ENCODE measurements at regions not wholly inside any gene's neighbourhood (a gene's known extent, or its start where the extent isn't known, plus 50 kb on each side); places are given as distances from the start of the nearest gene placed in this dataset.
"Not testable (repeated sequence)": the region's sequence is repeated elsewhere in the genome, so short reads cannot be mapped to it uniquely, and the experiment has no call there.

DNA sequence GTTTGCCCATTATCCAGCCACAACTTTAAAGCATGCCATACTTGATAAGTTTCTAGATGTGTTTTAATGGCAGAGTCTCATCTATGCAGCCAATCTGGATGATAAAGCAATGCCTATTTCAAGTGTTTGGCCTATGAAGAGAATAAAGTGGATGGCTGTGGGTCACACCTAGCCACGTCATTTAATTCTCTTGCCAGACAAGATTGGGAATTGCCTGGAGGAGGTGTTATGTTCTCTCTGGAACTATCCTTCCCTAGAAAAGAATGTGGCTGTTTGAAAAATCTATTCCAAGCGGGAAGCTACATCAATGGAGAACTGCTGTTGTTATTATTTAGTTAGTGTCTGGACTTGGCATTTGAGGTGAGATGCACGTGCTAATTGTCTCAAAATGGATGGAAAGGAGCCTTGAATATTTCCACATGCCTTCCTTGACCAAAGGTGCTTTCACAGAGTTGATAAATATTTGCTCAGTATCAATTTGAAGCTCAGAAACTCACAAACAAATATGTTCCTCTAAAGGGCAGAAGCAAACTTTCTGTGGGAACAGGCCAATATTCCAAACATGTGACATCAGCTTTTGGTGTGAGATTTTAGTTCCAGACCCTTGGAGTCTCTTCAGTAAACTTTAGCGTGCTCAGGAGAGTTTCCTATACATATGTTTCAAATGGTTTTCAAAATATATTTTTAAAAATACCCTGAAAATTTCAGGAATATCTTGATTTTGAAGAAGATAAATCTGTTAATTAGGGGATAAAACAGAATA is 510.6 kb upstream of the SGO1 start:
- DNase-seq, result no peak

DNA sequence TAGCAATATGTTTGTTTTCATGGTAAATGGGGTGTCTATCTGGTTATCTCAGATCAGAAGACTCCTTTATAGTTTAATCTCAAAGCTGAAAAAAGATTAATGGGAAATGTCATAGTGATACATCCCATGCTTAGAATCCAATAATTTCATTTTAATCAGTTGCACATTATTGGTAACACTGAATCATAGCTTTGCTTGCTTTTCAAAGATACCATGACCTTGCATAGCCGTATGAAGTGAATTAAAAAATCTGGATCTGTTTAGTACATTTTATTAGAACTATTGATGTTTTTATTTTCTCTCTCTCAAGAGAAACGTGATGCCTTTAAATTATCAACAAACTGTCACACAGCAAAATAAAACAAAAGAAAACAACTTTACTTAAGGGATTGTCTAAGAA is 506.7 kb upstream of the SGO1 start:
- no peak for DNase-seq

DNA sequence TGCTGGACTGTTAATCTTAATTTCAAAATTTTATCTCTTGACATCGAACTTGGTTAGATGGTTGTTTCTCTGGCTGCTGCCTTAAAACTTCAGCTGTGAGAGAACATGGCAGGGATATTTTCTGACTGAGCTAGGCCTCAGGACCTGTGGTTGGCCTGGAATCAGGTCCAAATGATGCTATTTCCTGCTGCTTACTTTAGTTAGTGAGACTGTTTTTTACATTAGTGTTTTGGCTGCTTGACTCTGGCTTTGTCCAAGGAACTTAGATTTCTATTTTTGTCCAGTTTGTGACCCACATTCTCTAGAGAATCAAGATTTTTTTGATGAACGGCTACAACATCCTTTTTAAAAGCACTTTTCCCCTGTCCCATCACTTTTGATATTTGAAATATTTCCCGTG is 497.9 kb upstream of the SGO1 start:
- DNase-seq, result no peak

DNA sequence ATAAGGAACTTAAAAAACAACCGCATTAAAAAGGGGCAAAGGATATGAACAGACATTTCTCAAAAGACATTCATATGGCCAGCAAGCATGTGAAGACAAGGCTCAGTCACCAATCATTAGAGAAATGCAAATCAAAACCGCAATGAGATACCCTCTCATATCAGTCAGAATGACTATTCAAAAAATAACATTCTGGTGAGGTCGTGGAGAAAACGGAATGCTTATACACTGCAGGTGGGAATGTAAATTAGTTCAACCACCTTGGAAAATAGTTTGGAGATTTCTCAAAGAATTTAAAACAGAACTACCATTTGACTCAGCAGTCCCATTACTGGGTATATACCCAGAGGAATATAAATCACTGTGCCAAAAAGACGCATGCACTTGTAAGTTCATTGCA is 496.6 kb upstream of the SGO1 start:
- no peak for DNase-seq

DNA sequence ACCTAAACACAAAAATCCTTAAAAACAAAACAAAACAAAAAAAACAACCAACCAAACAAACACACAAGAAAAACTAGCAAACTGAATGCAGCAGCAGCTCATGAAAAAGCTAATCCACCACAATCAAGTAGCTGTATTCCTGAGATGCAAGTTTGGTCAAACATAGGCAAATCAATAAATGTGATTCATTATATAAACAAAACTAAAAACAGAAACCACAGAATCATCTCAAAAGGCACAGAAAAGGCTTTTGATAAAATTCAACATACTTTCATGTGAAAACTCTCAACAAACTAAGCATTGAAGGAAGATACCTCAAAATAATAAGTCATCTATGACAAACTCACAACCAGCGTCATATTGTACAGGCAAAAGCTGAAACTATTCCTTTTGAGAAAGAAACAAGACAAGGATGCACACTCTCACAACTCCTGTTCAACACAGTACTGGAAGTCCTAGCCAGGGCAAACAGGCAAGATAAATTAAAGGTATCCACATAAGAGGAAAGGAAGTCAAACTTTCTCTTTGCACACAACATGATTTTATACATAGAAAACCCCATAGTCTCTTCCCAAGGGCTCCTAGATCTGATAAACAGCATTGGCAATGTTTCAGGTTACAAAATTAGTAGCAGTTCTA is 495.1 kb upstream of the SGO1 start:
- DNase-seq, result no peak

DNA sequence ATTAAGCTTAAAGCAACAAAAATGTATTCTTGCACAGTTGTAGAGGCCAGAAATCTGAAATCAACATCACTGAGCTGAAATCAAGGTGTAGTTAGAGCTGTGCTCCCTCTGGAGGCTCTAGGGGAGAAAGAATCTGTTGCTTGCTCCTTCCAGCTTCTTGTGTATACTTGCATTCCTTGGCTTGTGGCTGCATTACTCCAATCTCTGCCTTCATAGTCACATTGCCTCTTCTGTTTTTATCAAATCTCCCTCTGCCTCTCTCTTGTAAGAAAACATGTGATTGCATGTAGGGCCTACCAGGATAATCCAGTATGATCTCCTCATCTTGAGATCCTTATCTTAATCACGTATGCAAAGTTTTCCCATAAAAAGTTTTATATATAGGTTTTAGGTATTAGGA is 487.9 kb upstream of the SGO1 start:
- no peak for DNase-seq

DNA sequence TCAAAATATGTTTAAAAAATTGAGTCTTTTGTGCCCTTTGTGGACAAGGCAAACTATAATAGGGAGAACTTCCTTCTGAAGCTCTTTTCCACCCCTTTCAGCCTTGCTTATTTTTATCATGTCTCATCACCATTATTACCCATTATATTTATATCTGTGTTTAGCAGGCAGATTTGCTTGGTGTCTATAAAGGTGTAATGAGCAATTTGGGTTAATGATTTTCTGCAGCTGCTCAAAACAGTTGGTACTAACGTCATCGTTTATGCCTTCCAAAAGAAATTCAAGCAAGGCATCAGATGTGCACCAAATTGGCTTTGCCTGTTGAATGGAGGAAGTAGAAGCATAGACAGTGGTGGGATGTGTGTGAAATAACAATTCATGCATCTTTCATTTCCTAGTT is 483.7 kb upstream of the SGO1 start:
- no peak for DNase-seq

DNA sequence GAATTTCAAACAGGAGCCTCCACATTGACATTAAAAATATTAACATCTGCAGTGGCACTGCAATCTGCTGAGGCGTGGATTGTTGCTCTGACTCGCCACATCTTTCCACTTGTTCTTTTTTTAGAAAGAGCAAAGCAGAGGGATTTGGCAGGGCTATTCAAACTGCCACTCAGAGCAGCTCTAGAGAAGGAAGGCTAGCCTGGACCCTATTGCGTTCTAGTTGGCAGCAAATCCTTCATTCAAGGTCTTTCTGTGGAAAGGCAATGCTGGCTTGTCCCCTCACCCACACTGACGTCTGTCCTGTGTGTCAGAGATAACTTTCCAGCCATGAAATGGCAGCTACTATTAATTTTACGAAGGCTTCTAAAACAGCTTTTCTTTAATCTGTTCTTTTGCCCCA is 483.2 kb upstream of the SGO1 start:
- DNase-seq, result no peak

DNA sequence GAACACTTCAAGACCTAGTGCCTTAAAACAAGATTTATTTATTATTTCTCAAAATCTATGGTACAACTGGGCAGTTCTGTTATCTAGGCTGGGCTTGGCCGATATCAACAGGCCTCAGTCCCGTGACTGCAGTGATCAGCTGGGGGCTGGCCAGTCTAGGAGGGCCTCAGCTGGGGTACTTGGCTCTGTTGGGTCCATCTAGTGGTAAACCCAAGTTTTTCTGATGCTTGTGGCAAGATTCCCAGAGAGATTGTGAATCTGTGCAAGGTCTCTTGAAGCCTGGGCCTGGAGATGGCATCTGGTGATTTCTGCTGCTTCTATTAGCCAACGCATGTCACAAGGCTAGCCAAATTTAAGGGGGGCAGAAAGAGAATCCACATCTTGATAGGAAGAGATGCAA is 482.4 kb upstream of the SGO1 start:
- DNase-seq, result no peak

DNA sequence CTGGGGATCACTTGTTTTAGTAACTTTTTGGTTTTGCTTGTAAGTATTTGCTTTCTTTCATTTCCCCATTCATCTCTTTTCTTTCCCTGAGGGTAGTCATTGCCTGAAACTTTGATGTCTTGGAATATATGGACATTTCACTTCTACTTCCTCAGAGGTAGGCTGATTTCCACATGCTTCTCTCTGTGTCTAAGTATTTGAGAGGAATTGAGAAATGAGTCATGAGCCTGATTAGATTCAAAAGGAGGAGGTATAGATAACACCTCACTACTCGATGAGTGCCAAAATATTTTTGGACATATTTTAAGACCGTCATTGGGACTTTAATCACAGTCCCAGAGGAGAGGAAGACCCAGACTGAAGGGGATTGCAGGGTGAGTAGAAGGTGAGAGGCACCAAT is 480.1 kb upstream of the SGO1 start:
- no peak for DNase-seq

DNA sequence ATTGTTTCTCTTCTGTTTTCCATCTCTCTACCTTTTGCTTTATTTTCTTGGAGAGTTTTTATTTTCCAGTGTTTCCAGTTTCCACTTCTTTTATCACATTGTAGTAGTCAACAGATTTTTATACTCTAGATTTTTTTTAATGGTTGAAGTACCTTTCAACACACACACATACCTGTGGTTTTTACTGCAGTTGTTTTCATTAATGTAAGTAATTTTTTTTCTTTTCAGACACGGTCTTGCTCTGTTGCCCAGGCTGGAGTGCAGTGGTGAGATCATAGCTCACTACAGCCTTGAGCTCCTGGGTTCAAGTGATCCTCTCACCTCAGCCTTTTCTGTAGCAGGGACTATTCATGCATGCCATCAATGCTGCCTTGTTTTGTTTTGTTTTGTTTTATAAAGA is 472.5 kb upstream of the SGO1 start:
- no peak for DNase-seq

DNA sequence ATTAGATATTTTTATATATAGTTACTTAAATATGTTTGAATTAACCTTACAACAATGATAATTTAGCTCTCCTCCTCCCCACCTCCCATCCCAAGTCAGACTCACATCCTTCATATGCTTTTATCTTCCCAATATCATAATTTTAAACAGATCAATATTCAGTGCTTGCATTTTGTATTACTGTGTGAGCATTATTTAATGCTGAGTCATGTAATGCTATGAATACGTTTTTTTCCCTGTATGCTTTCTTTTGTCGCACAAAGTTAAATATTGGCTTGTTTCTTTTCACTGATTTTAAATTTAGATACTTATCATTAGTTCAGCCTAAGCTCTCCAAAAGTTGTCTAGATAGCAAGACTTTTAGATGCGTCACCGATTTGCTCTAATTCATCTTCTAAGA is 471.6 kb upstream of the SGO1 start:
- no peak for DNase-seq

DNA sequence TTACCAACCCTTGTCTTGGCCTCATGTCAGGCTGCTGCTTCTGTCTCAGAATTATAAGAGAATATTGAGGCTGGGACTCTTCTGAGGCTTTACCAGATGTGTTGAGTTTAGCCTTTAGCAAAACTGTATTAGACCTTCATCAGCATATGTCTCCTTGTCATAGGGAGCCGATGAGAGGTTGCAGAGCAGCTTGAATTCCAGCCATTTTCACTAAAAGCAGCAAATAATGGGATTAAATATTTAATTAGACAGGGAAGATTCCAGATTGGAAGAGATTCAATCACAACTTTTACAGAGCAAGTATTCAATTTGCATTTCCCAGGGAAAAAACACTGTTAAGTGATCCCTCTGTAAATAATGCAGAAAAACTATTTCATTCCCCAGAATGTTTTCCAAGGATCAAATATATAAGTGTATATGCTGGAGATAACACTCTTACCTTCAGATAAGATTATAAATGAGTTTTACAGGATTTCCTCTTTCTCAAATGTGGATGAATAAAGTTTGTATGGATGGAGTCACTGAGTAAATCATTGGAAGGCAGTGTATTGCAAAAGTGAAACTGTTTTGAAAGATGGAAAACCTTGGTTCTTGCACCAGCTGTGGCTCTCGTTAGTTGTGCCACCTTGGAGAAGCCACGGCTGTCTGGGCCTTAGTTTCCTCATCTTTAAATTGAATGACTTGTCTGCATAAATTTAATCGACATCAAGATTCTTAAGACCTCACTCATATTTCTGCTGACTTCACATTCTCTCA is 466.4 kb upstream of the SGO1 start:
- DNase-seq, result no peak

DNA sequence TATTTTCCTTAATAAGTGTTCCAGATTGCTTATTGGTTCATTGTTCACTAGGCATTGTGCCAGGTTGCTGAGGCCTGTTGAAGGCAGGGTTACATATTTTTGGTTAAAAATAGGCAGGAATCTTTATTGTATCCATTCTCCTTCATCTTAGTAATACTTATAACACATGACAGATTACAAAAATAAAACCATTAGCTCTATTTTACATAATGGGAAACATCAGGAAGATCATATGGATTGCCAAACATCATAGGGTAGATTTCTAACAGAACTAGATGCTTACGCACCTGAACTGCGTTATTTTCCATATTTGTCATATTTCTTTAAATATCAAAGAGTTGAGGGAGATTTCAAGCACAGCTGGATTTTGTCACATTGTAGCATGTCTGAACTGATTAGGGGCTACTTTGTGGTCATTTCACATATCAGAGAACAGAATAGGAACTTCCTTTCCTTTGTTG is 462.9 kb upstream of the SGO1 start:
- DNase-seq, result no peak

DNA sequence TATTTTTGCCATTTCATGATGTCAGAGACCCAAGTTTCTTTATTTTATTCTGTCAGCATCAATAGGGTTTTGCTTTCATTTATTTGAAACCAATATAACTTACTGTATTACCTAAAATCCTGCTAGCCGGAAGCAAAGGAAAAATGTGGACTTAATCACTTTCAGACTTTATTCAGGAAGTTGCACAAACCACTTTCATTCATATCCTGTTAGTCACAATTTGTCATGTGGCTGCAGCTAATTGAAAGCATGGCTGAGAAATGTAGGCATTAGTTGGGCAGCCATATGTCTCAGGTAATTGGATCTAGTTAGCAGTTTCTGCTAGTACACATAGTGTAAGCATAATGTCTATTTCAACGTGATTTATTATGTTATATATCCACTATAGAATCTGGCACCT is 462.3 kb upstream of the SGO1 start:
- no peak for DNase-seq

DNA sequence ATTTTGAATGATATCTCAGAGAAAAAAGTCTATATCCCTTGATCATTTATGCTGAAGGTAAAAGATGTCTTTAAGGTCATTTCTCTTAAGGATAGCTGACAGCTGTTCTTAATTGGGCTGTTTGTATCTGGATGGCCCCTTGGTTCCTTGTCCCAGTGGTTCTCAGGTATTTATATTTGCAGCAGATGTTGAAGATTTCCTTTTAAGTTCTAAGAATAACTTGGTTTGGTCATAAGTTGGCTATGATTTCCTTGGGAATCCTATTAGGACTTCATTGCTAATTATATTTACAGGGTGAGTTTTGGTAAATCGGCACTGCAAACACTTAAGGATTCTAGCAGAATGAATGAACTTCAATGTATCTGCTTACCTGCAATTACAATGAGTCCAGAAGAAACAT is 460.4 kb upstream of the SGO1 start:
- no peak for DNase-seq

DNA sequence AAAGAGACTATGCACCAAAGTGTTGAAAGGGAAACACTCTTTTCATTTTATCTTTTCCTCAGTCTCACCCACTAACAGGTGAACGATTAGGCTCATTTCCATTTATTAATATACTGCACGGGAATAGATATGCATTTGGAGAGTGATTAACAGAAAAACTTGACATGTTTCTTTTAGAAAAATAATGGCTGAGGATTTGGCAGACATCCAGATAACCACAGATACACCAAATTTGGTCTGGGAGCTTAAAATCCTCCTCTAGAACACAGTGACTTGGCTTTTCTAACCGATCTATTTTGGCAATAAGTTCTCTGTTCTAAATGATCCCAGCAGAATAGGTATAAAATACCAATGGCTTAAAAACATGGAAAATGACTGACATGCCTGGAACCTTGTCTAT is 459.3 kb upstream of the SGO1 start:
- no peak for DNase-seq

DNA sequence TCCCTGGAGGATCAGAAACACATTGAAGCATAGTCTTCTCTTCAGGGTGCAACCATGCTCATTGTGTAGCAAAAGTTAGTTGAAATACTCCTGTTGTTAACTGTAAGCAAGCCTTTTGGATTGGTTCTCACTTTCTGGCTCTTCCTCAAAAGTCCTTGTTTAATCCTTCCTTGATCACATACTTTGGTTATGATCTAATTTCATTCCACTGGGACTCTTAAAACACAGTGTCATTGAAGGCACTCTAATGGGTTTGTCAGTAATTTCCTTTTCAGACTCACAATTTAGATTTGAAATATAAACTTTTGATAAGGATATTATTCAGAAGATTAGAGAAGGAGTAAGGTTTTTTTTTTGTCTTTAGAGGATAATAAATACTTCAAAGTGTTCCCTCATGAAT is 451.7 kb upstream of the SGO1 start:
- DNase-seq, result no peak

DNA sequence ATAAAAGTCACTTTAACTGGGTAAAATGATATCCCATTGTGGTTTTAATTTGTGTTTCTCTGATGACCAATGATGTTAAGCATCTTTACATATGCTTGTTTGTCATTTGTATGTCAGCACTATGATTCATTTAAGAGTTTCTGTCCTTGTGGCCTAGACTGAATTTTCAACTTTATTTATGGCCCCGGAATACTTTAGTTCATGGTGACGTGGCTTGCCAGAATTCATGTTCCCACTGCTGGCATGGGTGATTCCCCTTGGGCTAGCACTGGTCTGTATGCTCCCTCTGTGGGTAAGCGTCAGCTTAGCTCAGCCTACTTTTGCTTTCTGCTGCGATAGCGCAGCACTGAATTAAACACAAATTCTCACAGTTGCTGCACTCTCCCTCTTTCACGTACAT is 436.3 kb upstream of the SGO1 start:
- no peak for DNase-seq

DNA sequence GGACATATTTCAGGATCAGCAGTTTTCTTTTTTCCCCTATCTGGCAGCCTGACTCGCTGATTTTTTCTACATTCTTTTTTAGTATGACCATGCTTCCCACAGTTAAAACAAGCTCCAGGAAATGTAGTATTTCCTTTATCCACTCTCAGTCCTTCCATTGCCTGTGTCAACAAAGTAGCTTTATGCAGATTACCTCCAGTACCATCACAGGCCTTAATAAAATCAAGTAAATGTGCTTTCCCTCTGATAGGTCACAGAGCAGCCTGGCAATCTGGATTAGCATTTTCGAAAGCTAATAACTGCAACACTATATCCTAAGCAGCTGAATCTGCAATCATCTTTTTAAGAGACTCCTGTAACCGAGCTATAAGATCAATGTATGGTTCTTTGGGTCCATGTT is 432.6 kb upstream of the SGO1 start:
- not testable (repeated sequence) for DNase-seq

DNA sequence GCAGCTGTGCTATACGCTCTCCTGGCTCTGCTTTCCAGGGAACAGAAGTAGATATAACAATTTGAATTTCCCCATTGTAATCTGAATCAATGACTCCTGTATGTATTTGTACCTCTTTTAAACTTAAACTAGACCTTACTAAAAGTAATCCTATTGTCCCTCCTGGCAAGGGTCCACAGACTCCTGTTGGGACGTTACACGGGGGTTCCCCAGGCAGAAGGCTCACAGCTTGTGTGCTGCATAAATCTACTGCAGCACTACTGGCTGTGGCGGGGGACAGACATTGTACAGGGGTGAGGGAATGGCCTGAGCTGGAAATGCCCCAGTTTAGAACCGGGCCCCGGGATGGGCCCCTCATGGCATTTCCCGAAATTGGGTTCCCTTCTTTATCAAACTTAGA is 432.2 kb upstream of the SGO1 start:
- DNase-seq, result not testable (repeated sequence)

DNA sequence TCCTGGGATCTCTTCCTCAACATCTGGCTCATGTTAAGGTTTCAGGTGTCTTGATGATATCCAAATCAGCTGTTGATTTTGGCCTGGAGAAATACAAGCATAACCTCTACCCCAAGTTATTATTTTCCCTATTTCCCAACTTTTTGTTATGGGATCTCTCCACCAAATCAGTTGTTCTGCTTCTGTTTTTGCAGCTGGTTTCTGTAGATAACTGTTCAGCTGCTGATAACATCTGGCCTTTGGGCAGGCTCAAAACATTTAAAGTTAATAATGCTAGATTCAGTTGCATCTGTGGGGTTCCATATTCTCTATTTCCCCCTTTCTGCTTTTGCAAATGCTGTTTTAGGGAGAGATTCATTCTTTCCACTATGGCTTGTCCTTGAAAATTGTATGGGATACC is 430.0 kb upstream of the SGO1 start:
- DNase-seq, result not testable (repeated sequence)

DNA sequence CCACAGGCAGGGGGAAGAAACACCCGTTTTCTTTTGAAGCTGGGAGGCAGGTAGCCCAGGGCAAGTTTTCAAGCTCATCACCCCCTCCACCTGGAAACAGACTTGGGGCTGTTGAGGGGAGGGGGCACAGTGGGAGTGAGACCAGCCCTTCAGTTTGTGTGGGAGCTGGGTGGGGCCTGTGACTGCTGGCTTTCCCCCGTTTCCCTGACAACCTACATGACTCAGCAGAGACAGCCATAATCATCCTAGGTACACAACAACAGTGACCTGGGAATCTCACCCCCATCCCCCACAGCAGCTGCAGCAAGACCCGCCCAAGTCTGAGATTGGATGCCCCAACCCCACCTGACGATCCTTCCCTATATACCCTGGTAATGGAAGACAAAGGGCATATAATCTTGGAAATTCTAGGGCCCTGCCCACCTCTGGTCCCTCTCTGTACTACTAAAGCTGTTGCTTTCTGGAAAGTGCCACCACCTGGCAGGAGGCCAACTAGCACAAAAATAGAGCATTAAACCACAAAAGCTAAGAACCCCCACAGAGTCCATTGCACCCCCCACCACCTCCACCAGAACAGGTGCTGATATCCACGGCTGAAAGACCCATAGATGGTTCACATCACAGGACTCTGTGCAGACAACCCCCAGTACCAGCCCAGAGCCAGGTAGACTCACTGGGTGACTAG is 422.2 kb upstream of the SGO1 start:
- no peak for DNase-seq

DNA sequence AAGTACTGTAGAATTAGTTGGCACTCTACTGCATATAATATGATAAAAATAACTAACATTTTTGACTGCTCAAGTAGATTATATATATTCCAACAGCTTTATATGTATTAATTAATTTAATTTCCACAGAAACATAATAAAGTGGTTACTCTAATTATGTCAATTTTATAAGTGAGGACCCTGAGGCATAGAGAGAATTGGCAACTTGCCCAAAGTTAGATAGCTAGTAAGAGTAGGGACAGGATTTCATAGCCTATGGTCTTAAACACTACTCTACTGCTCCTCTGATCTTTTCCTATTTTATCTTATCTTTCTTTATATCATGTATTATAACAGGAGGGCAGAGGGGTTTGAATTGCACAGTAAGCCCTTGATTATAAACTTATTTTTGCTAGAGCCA is 418.7 kb upstream of the SGO1 start:
- no peak for DNase-seq
